ENCODE measurements at regions not wholly inside any gene's neighbourhood (a gene's known extent, or its start where the extent isn't known, plus 50 kb on each side); places are given as distances from the start of the nearest gene placed in this dataset.

DNA sequence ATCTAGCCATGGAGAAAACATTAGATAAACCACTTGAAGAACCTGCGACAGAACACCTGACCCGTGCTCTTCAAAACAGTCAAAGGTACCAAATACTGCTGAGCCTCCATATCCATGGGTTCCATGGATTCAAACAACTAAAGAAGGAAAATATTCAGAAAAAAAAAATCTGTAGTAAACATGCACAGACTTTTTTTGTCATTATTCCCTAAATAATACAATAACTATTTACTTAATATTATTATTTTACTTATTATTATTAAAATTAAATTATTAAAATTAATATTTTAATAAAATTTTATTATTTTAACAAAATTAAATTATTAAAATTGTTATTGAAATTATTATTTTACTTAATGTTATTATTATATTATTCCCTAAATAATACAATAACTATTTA, 101.0 kb upstream of the PDE1C start:
- DNase-seq, result no peak

DNA sequence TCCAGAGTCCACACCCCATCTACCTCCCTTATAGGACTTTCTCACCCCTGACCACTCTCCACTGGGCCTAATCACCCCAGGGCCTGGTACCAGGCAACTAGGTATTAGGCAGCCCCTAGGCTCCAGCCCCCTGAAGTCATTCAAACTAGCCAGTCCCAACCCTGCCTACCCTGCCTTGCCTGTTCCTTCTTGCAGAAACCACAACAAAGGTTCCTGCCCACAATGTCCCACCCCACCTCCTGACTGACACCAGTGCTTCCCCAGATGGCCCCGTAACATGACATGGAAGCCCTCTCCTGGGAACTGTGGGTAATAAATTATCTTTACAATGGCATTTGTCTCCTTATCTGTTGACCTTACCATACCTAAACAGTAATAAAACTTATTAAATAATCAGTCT, 100.6 kb upstream of the PDE1C start:
- DNase-seq, result no peak

DNA sequence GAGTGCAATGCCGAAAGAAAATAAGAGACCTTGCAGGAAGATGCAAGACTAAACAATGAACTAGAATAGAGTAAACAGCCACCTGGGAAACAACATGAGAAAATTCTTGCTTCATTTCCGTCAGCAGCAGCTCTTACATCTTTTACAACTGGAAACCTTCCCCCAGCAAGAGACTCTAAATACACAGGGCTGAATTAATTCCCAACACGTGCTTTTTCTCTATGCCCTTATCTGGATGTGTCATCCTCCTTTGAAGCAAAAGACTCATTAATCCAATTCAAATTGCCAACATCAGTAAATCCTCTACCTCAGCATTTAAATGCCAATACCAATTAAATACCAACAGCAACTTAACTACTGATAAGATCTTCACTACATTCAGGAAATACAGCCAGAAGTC, 99.0 kb upstream of the PDE1C start:
- DNase-seq, result no peak

DNA sequence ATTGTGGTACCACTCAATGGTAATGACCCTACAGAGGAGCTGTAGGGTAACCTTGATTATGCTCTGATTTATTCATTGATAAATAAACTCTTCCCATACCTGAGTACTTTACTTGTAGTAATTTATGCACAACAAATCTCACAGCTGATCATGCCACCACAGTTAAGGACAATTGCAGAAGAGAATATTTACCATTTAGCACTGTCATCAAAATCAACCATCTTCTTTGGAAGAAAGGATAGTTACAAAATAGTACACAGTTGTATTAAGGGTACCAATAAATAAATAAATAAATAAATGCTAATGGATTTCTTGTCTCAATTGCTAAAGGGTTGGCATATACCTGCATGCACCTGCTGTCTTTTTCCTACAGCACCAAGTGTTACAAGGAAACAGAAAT, 97.6 kb upstream of the PDE1C start:
- DNase-seq, result no peak

DNA sequence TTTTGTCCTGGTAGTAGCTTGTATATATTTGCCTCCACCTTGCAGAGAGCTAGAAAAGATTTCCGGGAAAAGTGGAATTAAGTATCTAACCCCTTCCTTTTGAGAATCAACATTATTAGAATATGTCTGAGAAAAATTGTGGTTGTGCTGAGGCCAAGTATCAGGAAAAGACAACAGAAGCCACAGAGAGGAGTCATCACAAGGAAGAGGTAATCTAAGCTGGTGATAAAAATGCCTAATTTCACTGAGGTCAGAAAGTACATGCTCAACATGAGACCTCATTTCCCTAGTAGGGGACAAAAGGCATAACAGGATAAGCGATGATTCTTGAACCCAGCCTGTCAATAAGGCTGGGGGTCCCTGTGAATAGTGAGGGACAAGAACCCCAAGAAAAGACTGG, 97.0 kb upstream of the PDE1C start:
- no peak for DNase-seq

DNA sequence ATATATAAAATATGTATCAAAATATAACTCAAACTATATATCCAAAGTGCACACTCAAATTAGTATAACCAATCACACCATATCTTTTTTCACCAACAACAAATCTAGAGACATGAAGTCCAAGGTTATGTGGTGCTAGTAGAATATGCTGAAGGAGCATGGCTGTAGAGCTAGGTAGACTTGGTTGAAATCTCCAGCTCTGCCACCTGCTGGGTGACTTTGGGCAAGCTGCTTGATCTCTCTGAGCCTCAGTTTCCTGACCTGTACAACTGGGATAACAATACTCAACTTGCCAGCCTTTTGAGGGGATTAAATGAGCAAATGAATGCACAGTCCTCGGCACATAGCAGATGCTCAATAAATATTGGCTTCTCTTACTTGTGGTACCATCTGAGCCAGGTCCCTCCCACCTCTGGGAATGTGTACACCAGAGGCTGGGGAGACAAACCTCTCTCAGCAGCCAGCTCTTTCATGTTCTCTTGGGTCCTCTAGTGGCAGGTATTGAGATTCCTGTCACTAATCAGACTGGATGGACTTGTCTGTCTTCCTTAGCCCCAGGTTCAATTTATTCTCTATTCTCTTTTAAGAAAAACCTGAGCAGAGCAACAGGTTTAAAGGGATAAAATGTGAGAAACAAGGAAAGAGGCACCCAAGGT, 94.3 kb upstream of the PDE1C start:
- no peak for DNase-seq

DNA sequence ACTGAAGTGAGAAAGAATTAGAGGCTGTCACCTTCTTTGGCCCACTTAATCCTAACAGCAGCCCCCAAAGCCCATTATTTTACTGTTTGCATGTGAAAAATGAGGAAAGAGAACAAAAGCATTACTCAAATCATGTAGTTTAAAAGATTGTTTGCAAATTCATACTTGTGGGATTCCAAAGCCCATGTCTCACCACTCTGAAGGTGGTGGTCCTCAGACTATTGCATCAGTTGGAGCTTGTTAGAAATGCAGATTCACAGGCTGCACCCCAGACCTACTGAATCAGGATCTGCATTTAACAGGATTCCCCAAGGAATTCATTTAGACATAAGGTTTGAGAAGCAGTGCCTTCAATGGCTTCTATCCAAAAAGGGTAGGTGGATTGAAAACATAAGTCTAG, 93.7 kb upstream of the PDE1C start:
- DNase-seq, result no peak

DNA sequence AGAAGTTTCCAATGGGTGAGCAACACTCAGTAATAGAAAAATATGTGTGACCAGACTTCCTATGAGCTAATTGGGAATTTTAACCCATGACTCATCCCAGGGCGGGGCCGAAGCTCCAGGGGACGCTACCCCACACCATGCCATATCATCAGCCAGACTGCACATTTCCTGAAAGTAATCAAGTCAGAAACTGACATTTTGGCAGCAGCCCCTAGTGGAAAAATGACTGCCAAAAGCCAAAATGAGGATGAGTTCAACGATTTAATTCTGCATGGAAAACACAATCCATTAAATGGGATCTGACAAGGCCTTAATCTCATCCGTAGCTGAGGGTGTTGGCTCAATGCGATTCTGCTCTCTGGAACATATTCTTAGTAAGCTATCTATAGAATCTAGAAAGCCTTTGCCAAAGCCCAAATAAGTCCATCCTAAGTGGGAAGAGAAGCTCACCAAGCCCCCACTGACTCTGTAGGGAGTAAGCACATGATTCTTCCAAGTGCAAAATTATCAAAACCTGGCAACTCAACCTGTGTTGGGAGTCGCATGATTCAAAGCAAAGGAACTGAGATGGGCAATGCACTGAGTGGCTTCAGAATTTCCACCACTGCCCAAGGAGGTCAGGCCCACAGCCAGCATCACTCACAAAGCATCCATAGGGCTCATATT, 93.1 kb upstream of the PDE1C start:
- DNase-seq, result no peak

DNA sequence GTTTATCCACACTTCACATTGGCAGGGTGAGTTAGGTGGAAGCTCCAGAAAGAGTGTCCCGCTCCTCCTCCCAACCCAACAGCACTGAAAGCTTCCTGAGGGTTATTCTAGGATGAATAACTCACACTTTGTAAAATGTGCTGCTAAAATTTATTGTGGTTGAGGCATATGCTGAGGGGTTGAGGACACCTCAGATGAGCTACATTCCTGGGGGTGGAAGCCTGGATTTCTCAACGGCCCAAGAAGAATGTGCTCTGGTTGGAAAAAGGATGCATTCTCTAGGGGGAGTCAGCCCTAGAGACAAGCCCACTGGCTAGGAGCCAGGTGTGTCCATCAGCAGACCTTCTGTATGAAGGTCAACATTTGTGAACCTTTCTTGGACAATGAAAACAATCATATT, 91.5 kb upstream of the PDE1C start:
- no peak for DNase-seq

DNA sequence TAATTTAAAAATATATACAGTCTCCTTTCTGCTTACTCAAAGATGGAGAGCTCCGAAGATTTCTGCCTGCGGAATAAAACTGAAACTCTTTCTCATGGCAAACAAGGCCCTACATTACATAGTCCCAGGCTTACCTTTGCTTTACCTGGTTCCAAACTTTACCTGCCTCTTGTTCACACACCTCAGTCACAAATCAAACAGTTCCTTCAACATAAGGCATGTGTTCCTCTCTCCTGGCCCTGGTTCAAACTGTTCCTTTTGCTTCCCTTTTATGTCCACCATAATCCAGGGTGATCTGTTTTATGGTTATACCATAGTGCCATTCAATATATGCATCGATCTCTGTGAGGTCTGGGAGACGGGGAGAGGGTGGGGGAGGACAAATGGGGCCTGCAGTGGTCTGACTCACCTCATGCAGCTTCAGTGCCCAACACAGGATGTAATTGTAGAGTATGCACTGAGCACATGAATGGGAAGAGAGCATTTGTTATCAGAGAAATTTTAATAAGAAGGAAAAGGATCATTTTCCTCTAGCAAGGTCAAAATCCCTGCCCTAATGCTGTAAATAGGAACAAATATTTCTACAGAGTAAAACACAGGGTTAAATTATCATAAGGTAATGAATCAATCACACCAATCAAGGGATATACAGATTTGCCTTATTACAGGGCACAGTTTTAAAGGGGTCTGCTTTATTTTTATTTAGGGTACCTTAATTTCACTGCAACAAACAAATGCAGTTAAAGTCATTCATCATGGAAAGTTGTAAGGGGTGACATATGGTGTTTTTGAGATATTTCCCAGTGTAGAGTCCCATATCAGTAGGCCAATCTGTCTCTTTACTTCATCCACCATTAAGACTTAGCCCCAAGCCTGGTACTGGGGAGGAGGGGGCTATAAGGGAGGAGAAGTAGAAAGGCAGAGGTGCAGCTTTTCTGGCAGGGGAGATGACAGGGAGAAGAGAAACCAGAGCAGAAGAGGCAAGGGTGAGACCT, 88.8 kb upstream of the PDE1C start:
- DNase-seq, result no peak

DNA sequence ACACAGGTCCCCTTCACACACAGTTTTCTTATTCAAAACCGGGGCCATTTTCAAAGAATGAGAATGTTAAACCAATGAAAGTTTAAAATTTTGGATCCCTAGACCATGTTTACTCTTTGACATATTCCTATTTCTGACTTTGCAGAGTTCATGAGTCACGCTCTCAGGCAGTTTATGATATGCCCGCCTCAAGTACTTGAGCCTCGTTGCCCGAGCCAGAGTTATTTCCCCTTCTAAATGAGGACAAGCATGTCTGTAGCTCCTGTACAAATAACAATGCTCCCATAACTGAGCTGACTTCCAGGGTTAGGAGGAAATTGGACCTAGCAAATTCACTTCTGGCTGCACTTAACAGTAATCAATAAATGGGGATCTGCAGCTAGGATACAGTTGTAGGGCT, 87.9 kb upstream of the PDE1C start:
- DNase-seq, result no peak

DNA sequence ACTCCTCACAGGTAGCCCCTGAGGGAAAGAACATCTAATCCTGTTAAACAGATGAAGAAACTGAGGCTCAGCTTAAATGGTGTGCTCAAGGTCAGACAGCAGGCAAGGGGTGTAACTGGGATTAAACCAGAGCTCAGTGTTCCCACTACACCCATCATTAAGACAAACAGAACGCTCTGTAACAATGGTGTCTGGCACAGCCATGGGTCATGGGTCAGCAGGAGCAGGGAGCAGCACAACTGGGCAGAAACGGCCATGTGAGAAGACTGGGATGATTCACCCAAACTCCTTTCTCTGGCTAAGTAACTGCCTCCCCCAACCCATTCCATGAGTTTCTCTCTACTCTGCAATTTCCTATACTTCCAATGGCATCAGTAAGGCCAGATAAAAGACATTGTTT, 85.5 kb upstream of the PDE1C start:
- DNase-seq, result no peak

DNA sequence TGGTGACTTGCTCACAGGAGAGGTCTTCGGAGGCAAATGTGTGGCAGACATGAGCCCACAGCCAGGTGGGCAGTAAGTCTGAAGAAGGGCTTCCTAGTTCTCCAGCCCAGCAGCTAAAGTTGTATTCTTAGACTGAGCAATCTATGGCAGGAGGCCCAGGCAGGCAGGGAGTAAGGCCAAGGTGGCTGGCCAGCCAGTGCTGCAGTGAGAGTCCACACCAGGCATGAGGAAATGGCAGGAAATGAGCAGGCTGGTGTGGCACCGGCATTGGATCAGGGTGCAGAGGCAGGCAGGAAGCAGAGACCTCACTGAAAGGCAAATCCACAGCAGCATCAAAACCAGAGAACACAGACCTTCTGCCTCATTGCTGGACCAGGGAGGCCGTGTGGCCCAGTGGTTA, 84.6 kb upstream of the PDE1C start:
- DNase-seq, result no peak

DNA sequence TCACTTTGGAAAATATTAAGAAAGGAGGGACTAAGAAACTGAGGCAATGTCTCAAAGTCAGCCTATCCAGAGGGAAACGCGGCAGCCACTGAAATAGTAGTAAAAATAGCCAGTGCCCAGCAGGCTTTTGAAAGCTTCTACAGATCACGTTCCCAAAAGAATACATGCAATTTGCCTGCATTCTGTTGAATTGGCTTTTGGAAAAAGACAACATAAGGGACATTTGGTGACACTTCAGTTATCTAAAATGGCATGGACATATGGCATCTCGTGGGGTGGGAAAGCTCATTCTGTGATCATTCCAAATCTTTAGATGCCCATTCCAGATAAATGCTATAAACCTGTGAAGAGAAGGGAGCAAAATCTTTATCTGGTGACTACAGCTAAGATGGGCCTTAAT, 82.8 kb upstream of the PDE1C start:
- no peak for DNase-seq

DNA sequence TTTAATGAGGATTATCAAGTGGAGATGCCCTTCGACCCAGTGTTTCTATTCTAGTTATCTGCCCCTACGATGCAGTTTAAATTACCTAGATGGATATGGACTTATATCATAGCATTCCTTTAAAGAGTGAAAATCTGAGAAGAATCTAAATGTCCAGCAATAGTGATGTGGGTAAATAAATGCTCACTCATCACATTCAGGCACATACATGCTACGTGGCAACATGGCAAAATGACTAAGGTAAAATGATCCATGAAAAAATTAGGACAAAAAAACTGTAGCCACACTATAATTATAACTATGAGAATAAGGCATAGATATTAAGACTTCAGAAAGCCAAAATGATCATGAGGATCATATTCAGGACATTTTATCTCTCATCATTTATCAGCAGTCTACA, 82.4 kb upstream of the PDE1C start:
- DNase-seq, result no peak

DNA sequence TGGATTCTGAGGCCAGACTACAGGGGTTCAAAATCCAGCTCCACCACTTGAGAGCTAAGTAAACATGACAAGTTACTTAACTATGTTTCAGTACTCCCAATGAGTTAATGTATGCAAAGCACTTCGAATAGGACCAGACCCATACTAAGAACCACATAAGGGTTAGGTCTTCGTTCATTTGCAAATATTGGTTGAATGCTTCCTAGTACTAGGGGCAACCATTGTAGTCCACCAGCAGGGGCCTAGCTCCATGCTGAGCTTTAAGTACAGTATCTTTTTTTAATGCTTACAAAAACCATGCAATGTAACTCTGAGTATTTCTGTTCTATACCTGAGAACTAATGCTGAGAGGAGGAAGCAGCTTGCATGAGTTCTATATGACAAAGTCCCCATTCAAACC, 80.4 kb upstream of the PDE1C start:
- DNase-seq, result no peak

DNA sequence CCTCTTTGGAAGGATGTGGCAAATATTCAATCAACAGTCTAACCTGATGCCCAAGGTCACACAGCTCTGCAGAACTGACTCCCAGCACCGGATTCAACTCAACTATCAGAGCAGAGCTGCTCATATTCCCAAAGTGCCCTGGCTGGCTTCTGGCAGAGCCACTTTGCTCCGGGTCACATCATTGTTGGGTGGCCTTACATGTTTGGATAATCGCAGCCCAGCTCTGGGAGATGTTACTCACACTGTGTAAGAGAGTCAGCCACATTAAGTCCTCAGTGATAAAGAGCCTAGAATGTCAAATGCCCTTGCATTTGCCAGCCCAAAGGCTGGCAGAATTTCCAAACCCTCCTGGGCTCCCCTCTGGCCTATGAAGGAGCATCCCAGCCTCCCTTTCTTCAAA, 79.8 kb upstream of the PDE1C start:
- DNase-seq, result no peak

DNA sequence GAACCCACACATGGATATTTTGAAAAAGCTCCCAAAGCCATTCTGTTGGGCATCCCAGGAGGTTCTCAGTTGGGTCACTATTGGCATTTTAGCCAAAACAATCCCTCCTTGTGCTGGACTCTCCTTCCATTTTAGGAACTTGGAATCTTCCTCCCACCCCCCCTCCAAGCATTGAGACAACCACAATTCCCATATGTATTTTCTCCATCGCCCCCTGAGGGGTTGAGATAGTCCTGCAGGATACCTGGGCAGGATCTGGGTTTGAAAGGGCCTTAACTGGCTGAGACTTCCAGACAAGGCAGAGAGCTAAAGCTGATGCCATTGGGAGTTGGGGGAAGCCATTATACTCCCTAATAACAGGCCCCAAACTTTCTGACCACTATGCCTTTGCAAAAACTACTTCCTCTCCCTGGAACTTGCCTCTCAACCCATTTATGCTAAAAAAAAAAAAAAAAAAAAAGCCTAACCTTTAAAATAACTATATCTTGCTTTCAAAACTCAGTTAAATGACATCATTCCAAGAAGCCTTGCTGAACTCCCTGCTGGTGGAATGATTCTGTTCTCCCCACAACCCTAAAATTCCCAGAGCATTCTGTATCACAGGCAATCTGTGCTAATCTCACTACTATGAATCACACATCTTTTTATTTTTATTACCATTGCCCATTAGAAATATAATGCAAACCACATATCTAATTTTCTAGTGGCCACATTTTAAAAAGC, 77.5 kb upstream of the PDE1C start:
- no peak for DNase-seq

DNA sequence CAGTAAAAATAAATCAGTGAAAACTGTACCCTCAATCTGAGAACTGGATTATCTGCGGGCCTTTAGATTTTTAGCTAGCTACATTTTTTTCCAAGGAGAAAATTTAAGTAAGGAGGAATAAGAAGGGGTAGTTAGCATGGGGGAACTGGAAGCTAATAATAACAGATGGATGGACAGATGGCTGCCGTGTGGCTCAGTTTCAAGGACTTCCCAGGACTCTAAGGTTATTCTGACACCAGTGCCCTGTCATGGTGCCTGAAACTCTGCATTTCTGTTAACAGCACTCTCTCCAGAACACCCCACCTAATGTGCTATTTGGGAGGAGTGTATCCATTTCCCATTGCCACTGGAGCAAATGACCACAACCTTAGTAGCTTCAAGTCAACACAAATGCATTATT, 75.7 kb upstream of the PDE1C start:
- DNase-seq, result no peak

DNA sequence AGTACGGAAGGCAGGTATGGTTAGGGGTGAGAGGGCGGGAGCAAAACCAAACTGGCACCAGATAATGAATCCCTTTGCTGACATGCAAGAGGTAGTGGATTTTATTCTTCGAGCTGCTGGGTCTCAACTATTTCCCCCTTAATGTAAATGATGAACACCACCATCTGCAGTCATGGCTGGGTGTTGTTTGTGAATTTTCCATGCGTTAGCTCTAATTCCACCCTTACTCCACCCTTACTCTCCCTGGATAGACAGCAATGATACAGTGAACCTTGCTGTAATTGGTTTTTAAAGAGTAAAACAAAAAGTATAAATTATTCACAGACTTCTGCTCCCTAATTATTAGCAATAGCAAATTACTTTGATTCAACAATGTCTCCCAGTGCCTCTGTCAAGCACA, 74.5 kb upstream of the PDE1C start:
- DNase-seq, result no peak

DNA sequence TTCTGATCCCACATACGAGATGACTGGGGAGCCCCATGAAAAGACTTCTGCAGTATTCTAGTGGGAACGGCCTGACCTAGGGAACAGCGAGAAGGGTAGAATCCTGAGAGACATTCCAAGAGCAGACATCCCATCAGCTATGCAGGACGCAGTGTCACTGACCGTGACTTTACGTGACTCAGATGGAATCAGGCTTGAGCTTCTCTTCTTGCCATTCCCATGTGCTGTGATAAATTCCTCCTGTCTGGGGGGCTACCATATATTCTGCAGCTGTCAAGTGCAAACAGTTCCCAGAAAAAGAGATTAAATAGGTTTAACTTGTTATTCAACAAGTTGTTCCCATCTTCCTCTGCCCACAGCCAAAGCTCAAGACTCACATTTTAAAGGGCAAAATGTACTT, 73.1 kb upstream of the PDE1C start:
- DNase-seq, result no peak

DNA sequence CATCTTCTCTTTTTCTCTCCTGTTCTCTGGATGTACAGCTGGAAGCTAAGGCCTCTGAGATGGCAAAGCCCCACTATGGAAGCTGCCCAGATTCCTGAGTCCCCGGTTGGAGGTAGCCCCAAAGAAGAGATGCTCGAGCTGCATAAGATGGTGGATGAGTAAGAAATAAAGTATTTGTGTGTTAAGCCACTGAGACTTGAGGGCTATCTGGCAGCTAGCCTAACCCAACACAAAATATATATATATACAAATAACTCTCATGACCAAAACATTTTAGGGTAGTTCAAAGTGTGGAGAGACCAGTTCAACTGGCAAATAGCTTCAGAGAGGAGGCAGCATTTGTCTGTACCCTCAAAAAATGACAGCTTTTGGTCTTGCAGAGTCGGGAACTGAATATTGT, 72.4 kb upstream of the PDE1C start:
- DNase-seq, result no peak

DNA sequence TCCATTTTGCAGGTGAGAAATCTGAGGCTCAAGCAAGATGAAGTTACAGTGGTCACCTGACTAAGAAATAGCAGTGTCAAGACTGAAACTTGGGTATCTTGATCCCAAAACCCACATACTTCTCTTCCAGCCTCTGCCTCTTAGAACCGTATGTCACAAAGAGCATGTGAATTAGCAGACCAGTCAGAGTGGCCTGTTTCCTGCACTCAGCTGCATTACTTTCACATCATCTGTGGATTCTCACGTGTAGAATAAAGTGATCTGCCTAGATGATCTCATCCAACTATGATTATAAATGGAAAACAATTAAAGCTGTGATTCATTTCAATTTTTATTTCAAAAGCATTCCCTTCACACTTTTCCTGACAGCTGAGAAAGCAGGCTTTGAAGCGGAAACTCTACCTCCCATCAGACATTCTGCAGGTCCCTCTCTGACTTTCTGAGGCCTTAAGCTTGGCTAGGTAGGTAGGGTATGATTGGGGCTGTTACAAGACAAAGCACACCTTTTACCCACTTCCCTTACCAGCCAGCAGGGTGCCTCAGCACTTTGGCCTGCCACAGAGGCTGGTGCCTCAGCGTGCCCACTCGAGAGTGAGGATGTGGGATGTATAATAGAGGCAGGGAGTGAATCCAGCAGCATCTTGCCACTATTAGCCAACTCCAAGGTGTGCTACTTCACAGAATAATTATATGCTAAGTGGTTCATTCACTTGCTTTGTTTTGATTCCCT, 70.2 kb upstream of the PDE1C start:
- no peak for DNase-seq

Data from stimulated activated CD8-positive, alpha-beta memory T cell treated with anti-CD3 and anti-CD28 coated beads, Interleukin-4, amount 100 ng/mL, for 48 hours (primary cell).